BE2C (cell line): ENCODE measurements at regions not wholly inside any gene's neighbourhood (a gene's known extent, or its start where the extent isn't known, plus 50 kb on each side); places are given as distances from the start of the nearest gene placed in this dataset.

ENCODE experiments used
- DNase-seq: peaks from one replicate; pipeline ENCODE4 v3.0.0-alpha.2; 2020
- H3K27me3 ChIP-seq: fragments of 250-450 bp; sonication (Bioruptor Pico); 2 replicates; pipeline ENCODE4 v1.5.1; 2020; ENCODE audit warnings: mild to moderate bottlenecking
- H3K36me3 ChIP-seq: fragments of 250-450 bp; sonication (Bioruptor Pico); 2 replicates; pipeline ENCODE4 v1.5.1; 2020; ENCODE audit warnings: mild to moderate bottlenecking
- H3K4me1 ChIP-seq: fragments of 250-450 bp; sonication (Bioruptor Pico); 2 replicates; pipeline ENCODE4 v1.5.1; 2020
- H3K4me3 ChIP-seq: 2 replicates; pipeline ENCODE4 v1.5.1; 2011; ENCODE audit warnings: low read depth, low read length
- H3K9me3 ChIP-seq: fragments of 250-450 bp; sonication (Bioruptor Pico); 2 replicates; pipeline ENCODE4 v1.5.1; 2020
- TF ChIP-seq, protein P1 (sequence below): IDR thresholded peaks from 2 replicates; pipeline ENCODE4 v1.5.1; 2012; ENCODE audit warnings: mild to moderate bottlenecking, low read depth, low read length

DNA sequence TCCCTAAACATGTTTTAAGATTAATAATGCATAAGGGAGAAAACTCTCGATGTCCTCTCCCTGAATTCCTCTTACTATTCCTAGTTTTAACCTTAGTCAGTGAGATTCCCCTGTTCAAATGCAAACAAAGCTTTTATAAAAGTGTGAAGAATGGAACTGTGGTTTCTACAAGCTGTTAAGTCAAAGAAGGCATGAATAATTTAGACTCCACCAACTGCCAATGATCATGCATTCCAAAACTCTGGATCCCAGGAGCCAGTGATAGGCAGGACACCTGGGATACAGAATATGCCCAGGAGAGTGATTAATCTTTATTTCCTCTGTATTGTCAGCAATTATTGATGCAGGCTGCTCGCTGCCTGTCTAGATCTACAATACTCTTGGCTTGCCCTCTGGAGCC, 190.3 kb upstream of the ATF7IP start:
- H3K4me1 ChIP-seq, result no peaks in the 10 kb centered on the region
- no peaks in the 10 kb centered on the region; the same call in 1 of the 2 replicates for H3K27me3 ChIP-seq
- H3K36me3 ChIP-seq, result no peaks in the 10 kb centered on the region
- H3K4me3 ChIP-seq, result no peak overlapping the region
- no peaks in the 10 kb centered on the region; the same call in 1 of the 2 replicates for H3K9me3 ChIP-seq
- DNase-seq, result no peak
- TF ChIP-seq, protein P1, sequence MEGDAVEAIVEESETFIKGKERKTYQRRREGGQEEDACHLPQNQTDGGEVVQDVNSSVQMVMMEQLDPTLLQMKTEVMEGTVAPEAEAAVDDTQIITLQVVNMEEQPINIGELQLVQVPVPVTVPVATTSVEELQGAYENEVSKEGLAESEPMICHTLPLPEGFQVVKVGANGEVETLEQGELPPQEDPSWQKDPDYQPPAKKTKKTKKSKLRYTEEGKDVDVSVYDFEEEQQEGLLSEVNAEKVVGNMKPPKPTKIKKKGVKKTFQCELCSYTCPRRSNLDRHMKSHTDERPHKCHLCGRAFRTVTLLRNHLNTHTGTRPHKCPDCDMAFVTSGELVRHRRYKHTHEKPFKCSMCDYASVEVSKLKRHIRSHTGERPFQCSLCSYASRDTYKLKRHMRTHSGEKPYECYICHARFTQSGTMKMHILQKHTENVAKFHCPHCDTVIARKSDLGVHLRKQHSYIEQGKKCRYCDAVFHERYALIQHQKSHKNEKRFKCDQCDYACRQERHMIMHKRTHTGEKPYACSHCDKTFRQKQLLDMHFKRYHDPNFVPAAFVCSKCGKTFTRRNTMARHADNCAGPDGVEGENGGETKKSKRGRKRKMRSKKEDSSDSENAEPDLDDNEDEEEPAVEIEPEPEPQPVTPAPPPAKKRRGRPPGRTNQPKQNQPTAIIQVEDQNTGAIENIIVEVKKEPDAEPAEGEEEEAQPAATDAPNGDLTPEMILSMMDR, result no peak

DNA sequence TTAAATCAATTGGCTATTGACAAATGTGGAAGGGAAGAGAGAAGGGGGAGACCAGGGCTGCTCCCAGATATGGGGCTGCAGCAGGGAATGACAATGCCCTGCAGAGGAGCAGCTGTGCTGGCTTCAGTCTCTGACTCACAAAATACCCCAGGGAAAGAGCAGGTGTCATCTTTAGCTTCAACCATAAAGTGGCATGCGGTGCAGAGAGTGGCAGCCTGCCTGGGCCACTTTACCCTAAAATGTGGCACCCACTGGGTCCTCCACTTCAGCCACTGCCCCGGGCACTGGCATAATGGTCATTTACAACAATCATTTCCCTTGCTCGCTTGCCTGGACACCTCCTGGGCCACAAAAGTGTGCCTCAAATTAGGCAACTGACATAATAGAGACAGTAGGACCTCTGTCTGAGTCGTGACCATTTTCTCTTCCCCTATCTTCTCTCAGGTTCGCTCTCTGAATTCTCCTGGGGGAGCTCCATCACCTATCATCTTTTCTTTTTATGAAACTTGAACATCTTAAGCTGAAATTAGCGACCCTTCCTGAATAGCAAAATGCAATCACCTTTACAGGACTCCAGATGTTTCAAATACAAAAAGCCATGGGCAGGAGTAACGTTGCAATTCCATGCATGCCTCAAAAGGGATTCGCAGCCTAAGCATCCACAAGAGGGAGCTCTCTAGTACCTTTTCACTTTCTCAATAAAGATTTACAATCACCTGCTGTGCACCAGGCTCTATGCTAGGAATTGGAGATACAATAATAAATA, 179.9 kb upstream of the ATF7IP start:
- DNase-seq, result peak; percentile 34
- H3K4me3 ChIP-seq, result no peak overlapping the region
- TF ChIP-seq, protein P1, result peak; percentile 84

DNA sequence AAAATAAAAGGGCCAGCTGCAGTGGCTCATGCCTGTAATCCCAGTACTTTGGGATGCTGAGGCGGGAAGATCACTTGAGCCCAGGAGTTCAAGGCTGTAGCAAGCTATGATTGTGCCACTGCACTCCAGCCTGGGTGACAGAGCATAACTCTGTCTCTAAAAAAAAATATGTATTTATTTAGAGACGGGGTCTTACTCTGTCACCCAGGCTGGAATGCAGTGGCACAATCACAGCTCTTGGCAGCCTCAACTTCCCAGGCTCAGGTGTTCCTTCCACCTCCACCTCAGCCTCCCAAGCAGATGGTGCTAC, 179.3 kb upstream of the ATF7IP start:
- TF ChIP-seq, protein P1, result no peak
- no peak overlapping the region for H3K4me3 ChIP-seq
- H3K4me1 ChIP-seq, result no peaks in the 10 kb centered on the region
- DNase-seq, result no peak
- H3K27me3 ChIP-seq, result no peaks in the 10 kb centered on the region; the same call in 1 of the 2 replicates
- H3K36me3 ChIP-seq, result no peaks in the 10 kb centered on the region
- H3K9me3 ChIP-seq, result no peaks in the 10 kb centered on the region

More for the DNA sequence above, 179.9 kb upstream of the ATF7IP start:
- Histone ChIP-seq H3K27me3 (no peaks in the 10 kb centered on the region; the same call in 1 of the 2 replicates), H3K4me1 (no peaks in the 10 kb centered on the region), H3K9me3 (no peaks in the 10 kb centered on the region), H3K36me3 (no peaks in the 10 kb centered on the region)

DNA sequence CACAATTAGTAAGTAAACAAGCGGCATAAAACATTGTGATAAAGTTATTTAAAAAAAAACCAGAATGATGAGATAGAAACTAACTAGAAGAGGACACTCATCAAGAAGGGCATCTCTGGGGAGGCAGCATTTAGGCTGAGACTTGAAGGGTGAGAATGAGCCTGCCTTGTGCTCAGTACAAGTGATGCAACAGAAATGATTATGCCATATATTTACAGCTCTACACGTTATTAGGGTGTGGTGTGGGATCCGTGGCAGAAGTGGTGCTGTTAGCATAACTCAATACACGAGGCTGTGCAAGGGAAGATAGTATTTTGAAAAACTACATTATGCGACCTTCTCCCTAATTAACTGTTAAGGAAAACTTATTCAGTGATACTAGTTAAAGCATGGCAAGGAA, 178.5 kb upstream of the ATF7IP start:
- TF ChIP-seq, protein P1, result no peak
- H3K9me3 ChIP-seq, result no peaks in the 10 kb centered on the region
- H3K4me3 ChIP-seq, result no peak overlapping the region
- DNase-seq, result no peak
- no peaks in the 10 kb centered on the region for H3K36me3 ChIP-seq
- H3K4me1 ChIP-seq, result no peaks in the 10 kb centered on the region
- H3K27me3 ChIP-seq, result no peaks in the 10 kb centered on the region; the same call in 1 of the 2 replicates

DNA sequence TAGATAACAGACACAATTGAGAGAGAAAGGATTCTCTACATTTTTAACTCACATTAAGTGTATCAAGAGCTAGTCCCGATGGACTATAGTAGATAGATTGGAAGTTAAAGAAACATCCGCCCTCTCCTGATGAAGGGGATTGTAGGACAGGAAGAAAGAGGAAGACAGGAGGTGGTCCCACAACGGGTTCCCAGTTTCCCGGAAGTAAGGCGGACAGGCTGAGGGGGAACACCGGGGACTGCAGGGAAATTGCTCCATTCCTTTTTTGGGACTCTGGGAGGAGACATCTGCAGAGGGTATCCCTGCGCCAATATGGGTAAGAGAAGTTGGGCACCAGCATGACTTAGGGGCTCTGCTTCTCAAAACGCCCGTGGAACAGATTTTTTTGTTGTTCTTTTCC, 177.5 kb upstream of the ATF7IP start:
- H3K9me3 ChIP-seq, result no peaks in the 10 kb centered on the region
- TF ChIP-seq, protein P1, result no peak
- no peaks in the 10 kb centered on the region for H3K4me1 ChIP-seq
- no peaks in the 10 kb centered on the region for H3K36me3 ChIP-seq
- H3K27me3 ChIP-seq, result no peaks in the 10 kb centered on the region; the same call in 1 of the 2 replicates
- DNase-seq, result no peak
- H3K4me3 ChIP-seq, result no peak overlapping the region

DNA sequence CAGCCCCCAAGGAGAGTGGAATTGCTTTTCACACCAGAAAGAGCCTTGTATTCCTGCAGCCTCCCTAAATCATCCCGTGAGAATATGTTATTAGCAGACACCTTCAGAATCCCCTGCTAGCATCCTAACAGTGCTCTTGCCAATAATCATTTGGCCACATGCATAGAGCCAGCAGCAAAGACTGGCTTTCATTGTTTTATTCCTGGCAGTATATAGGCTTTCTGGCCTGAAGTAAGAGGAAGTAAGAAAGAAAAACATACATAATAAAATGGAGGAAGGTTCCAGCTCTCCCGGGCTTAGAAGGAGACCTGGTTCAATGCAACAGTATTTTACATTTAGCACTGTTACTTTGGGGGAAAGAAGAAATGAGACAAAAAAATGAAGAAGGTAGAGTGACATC, 176.7 kb upstream of the ATF7IP start:
- H3K9me3 ChIP-seq, result no peaks in the 10 kb centered on the region
- no peaks in the 10 kb centered on the region for H3K36me3 ChIP-seq
- TF ChIP-seq, protein P1, result no peak
- no peak for DNase-seq
- no peaks in the 10 kb centered on the region for H3K4me1 ChIP-seq
- H3K4me3 ChIP-seq, result no peak overlapping the region
- H3K27me3 ChIP-seq, result no peaks in the 10 kb centered on the region; the same call in 1 of the 2 replicates
